ENCODE measurements at regions not wholly inside any gene's neighbourhood (a gene's known extent, or its start where the extent isn't known, plus 50 kb on each side); places are given as distances from the start of the nearest gene placed in this dataset.

DNA sequence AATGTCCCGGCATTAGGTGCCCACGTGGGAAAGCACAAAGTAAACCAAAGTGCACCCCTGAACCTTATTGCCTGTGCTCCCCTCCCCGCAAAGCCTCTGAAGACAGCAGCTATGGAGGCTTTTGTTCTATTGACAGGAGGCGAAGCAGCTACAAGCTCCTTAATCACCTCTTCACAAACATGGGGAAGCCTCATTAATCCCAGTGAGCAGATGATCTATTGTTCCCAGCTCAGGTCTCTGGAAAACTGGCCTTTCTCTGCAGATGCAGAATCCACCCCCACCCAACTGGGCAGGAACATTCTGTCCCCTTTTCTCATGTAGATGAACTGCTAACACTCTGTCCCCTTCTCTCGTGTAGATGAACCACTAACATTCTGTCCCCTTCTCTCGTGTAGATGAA, 190.5 kb upstream of the CSF3R start:
- FAIRE-seq: no peak

DNA sequence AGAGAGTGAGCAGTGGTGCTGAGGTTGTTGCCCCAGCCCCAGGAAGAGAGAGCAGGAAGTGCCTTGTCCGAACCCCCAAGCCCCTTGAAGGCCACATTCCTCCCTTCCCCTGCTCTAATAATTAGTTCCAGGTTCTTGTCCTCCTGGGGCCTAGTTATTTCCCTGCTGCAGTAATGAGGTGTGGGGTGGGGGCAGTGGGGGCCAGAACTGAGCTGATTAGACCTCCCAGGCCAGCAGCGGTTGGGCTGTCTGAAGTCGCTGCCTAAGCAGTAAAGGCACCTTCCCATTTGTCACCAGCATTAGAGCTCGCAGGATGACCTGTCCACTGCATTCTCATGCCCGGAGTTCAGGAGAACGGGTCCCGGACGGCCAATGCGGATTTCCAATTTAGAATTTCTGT, 186.5 kb upstream of the CSF3R start:
- FAIRE-seq: no peak

DNA sequence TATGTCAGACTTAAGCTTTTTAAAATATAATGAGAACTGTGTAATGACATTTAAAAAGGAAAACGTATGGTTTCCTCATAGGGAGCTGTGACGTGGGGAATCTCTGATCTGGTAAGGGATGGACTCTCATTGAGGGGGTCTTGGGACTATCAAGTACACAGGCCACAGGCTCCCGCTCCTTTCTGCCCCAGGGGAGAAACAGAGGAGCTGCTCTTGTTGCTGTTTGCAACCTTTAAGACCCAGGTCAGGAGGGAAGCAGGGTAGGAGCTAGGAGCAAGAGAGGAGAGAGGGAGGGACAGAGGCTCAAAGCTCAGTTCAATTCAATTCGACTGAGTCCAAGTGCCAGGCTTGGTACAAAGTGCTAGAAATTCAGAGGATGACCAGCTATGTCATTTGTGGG, 185.1 kb upstream of the CSF3R start:
- FAIRE-seq: no peak

DNA sequence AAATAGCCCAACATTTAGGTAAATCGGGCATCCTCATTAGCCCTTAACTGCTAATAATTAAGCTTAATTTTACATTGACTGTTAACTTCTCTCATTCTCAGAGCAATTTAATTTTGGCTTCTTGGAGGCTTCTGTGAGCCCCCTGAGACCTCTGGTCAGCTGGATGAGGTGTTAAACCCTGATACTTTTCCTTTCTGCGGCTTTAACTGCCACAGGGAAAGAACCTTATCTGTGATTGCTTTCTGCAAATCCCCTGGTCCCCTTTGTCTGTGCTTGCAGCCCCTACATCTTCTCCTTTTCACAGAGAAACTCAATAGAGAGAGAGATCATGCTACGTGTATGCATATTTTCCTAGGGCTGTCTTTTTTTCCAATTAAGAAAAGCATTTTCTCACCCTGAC, 184.5 kb upstream of the CSF3R start:
- no peak for FAIRE-seq

DNA sequence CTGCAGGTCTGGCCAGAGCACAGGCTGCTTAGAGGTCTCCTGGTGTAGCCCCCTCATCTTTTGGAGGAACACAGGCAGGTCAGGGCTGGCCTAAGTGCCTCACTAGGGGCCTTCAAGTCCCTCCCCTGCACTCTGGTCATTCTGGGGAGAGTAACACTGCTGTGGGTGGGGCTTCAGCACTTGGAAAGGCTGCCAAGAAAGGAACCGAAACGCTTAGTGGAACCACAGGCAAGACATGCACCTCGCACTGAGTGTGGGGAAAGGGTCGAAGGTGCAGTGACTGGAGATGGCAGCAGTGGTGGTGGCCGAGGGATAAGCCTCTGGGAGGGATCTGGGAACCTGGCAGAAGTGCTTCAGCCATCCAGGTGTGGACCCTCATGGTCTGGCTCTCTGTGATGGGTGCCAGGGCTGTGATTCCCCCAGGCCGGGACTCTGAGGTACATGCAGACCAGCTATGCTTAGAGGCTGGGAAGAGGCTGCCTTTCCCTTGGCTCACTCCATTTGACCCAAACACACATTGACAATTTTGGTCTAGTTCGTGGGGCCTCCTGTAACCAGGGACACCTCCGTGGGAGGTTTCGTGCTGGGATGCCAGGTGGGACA, 182.9 kb upstream of the CSF3R start:
- FAIRE-seq: no peak

DNA sequence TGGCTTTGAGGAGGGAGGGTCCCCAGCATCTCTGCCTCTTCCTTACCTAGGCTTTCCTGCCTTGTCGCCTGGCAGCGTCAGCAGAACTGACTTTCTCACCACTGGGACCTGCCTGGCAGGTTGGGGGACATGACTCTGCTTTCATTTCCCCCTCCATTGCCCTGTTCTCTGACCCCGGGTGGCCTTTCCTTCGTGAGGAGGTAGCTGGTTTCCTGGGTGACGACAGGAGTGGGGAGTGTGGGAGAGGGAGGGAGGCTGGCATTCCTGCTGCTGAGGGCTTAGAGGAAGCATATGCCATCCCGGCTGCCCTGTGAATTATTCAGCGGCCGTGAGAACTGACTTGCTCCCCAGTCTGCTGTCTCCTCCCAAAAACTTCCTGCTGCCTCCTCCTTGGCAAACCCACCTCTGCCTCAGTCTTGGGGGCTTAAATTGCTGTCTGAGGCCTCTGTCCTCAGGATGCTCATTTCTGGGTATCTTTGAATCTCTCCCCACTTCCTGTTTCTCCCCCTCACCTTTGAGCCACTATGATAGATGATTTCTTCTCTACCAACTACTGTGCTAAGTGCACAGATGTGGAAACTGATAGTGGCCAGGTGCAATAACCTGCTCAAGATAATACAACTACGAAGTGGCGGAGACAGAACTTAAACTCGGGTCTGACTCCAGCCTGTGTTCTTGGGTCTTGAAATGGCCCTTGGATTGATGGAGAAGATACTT, 182.0 kb upstream of the CSF3R start:
- FAIRE-seq: no peak

DNA sequence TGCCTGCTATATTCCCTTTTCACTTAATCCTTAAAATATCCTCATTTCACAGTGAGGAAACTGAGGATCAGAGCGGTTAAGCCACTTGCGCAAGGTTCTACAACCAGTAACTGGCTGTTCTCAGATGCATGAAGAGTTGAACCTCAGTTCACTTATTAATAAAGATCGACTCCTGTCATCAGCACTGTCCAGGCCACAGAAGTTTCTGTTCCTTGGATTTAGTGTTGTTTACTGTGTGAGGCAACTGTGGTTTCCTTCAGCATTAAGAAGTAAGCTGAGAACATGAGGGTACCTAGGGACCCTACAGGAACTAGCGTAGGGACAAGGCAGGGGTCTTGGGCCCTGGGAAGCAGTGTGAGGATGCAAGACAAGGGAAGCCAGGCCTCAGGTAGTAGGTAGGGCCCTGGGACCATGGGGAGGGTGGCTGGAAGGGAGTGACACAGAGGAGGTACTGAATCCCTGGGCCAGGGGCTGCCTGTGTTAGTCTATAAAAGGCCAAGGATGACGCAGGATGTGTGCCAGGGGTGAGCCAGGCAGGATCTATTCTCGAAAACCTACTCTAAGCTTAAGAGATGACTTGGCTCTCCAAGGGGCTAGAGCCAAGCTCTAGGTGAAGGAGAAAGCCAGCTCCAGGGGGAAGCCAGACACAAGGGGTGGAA, 181.2 kb upstream of the CSF3R start:
- FAIRE-seq: no peak

DNA sequence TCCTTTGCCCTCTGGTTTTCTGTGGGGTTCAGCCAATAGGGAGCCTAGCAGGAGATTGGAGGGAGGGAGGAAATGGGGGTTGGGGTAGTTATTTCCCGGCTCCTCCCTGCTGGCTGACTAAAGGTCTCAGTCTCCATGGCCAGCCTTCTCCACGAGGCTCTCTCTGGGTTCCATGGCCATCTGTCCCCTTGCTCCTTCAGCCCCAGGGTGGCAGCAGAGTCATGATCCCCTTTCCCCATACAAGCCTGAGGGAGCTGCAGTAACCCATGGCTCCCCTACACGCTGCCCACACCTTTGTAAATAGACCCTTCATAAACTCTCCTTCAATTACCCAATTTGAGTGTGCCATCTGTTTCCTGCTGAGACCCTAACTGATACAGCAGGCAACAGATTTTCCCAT, 176.1 kb upstream of the CSF3R start:
- no peak for FAIRE-seq

DNA sequence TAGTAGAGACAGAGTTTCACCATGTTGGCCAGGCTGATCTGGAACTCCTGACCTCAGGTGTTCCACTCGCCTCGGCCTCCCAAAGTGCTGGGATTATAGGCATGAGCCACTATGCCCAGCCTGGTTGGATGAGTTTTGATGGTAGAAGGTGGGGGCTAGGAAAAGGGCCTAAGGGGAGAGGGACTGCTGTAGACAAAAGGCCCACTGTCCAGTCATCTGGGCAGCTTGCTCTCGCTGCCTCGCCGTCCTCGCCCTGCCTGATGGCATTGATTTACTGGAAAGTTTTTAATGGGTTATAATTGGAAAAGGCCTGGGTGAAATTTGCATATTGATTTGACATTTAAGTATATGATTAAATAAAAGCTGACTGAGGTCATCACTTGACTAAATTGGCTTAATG, 175.1 kb upstream of the CSF3R start:
- FAIRE-seq: no peak

DNA sequence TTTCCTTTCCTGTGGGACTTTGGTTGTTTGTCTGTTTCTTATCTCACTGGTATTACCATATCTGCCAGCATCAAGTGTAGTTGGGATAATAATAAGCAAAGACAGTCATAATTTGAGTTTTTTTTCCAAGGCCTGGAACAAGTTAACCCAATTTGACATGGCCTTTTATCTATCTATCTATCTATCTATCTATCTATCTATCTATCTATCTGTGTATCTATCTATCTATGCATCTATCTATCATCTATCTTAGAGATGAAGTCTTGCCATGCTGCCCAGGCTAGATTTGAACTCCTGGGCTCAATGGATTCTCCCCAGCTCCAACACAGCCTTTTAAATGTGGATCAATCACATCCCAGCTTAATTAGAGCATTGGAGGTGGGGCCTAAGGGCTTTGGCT, 174.1 kb upstream of the CSF3R start:
- no peak for FAIRE-seq

DNA sequence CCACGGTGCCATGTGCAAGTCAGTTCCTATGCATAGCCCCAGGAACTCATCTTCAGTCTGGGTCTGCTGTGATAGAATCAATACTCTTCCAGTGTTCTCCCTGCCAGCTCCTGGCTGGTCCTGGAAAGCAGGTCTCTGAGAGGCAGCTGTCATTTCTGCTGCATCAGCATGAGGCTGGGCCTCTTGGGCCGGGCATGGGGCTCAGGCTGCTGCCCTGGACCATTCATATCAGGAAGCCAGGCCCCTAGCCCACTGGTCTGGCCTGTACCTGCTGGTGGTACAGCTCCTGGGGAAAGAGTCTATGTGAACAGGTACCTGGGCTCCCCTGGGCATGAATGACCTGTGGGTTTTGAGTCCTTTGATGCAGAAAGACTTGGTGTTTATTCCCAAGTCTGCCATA, 173.6 kb upstream of the CSF3R start:
- no peak for FAIRE-seq

DNA sequence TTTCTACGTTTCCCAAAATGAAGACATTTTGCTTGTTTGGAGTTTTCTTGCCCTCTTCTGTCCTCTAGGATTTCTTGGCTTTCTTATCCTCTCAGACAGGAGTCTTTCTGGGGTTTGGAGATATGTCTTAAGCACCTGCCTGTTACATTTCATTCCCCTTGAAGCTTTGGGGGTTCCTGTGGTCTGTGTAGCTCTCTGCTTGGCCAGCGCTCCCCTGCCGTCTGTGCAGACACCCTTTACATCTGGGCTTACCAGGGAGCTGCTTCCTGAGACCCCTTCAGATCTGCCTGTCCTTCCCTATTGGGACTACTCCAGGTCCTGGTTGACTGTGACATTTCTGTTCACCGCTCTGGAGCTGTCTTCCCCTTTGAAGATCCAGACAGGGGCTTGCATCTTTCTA, 171.9 kb upstream of the CSF3R start:
- FAIRE-seq: no peak

DNA sequence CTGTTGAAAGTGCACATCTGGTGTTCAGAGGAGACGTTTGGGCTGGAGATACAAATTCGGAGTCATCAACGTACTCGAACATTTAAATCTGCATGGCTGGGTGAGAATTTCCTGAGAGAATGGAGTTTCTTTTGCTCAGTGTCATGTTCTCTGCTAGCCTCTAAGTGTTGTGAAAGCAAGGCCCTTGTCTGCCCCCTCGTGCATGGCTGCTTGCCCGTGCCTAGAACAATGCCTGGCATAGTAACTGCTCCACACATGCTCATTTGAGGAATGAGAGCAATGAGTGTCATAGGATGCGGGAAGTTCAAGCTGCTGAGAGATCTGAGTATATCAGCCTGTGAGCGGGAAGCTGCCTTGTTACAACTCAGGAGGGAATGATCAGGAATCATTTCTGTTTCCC, 171.1 kb upstream of the CSF3R start:
- no peak for FAIRE-seq

DNA sequence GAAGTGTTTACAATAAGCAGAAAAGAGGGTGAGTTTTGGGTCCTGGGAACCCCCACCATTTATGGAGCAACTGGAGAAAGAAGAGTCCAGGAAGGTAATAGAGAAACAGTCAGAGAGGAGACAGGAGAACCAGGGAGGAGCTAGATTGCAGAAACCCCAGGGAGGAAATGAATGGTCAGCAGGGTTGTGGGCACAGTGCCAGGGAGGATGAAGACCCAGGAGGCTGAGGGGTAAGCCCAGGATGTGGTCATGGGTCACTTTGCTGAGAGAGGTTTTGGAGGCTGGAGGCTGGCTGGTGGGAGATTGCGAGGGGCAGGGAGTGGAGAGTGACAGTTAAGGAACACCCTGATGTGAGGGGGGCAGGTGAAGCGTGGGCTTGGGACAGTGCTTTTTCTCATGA, 169.9 kb upstream of the CSF3R start:
- FAIRE-seq: no peak

DNA sequence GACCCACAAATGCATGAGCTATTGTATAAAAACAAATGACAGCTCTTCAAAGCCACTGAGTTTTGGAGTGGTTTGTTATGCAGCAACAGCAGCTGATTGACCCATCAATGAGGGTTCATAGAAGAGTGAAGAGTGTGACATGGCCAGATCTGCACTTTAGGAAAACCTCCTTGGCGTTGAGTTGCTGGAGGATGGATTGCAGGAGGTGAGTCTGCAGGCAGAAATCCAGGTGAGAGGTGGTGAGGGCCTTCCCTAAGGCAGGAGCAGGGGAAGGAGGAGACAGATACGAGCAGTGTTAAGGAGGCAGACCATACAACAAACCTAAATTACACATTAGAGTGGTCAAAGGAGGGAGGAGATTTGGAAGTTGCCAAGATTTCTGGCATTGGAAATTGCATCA, 169.3 kb upstream of the CSF3R start:
- FAIRE-seq: no peak

DNA sequence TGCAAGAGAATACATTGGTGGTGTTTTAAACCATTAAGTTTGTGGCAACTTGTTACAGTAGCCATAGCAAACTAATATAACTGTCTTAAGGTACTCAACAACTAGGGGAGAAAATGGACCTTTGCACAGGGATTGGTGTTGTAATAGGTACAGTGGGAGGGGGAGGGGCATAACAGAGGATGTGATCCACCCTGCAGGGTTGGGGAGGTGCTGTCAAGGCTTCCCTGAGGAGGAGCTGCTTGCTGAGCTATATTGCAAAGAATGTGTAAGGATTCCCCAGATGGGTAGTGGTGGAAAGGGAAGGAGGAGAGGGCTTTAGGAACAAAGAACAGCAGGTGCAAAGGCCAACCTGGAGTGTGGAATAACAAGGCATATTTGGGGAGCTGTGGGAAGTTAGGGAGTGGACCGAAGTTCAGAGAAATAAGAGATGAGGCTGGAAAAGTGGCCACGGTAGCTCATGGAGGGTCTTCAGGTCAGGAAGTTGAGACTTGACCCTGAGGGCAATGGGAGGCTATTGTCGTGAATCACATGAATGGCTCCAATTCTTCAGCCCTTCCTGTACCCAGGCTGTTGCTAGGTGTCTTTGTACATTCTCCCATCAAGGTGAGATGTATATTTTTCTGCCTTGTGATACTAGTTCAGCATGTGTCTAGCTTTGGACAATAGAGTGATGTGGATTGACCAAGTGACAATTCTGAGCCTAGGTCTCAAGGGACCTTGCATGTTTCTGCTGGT, 168.6 kb upstream of the CSF3R start:
- no peak for FAIRE-seq

DNA sequence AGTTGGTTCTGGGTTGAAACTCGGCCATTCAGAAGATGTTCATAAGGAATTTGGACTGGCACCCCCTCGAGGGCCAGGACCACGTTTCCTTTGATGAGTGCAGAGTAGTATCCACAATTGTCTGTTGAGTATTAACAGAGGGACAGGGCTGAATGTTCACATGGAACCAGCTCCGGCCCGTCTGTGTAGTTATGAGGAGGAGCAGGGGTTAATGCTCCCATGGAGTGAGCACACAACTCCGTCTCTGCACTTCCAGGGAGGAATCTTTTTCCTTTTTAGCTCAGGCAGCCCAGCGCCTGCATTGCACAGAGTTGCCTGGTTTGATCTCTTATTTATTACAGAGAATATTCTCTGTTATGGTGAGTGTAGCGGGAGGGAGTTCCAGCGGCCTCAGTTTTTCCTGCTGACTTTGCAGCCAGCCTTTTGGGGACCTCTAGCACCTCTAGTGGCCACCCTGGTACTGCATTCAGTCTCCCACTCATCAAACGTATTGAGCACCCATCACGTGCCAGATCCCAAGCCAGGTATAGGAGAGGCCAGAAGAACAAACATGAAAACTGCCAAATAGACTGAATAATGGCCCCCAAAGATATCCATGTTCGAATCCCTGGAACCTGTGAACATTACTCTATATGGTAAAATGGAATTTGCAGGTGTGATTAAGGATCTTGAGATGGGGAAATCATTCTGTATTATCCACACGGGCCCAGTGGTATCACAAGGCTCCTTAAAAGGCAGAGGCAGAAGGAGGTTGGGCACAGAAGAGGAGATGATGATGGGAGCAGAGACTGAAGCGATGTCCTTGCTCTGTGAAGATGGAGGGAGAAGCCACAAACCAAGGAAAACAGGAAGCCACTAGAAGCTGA, 167.7 kb upstream of the CSF3R start:
- FAIRE-seq: no peak

DNA sequence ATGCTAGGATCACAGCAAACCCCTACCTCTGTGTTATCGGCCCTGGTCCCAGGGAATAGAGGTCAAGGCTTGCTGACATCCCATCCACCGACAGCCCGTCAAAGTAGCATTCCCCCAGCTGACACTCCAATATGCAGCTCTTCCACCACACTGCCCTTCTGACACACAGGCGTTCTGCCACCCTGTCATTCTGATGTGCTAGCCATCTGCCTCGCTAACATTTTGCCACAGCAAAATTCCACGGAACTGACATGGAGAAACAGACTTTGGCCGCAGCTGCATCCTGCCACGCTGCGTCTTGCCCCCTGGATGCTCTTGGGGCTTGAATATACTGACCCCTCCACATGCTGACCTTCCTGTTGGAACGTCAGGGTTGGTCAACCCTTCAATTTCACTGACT, 163.2 kb upstream of the CSF3R start:
- no peak for FAIRE-seq

DNA sequence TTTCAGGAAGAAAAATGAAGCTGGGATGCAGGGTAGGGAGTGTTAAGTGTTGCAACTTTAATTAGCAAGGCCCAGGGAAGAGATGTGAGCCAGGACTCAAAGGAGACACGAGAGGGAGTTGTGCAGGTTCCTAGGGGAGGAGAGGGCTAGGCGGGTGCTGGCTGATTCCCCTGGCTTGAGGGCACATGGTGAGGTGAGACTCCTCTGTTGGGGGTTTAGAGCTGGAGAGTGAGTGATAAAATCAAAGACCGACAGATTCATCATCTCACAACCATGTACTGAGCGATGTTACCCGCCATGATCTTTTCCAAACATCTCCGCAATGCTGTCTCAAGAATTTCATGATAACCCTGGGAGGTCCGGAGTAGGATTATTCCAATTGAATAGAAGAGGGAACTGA, 161.8 kb upstream of the CSF3R start:
- no peak for FAIRE-seq

DNA sequence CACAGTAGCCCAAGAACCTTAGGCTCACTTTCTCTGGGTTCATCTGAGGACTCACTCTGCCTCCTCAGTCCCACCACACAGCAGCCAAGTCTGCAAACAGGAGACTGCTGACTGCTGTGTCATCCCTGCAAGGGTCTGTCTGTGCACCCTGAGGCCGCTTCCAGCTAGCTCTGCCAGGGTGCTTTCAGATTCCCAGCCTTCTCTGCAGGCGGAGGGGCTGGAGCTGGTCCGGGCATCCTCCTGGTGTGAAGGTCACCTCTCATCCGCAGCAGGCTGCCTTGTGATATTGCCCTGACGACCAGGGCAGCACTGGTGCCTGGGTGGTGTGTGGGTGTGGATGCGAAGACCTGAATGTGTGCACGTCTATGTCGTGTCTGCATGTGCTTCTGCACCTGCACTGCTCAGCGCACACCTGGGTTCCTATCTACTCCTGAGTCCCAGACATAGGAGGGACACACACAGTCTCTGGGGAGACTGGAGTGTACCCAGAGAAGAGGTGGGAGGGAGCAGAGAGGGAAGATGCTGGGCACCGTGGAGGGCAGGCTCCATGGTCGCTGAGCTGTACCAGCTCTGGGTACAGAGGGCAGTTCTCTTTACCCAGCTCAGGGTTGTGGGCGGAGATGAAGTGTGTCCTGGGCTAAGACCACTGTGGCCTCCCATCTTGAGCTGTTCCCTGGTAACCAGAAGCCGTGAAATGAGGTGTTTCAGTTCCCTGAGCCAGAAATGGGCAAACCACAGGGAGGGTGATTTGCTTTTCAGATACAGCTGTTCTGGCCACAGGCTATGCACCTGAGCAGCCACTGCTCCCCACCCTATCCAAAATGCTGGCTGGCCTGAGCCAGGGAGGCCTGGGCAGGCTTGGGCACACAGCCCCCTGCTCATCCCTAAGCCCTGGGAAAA, 160.9 kb upstream of the CSF3R start:
- no peak for FAIRE-seq

DNA sequence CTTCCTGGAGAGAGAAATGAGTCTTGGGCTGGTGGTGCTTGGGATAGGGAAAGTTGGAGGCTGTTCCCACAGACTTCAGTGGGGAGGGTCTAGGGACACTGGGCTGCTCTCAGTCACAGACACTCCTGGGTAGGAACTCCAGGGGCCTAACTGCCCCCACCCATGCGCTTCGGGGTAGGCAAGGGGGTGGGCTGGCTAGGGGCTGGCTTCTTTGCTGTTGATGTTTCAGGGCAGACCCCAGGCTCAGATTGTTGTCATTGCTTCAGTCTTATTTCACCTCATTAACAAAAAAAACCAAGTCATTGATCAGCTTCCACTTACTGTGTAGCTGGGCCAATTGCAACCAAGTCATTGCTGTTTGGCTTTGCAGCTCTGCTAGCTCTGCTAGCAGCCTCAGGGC, 160.1 kb upstream of the CSF3R start:
- FAIRE-seq: no peak

DNA sequence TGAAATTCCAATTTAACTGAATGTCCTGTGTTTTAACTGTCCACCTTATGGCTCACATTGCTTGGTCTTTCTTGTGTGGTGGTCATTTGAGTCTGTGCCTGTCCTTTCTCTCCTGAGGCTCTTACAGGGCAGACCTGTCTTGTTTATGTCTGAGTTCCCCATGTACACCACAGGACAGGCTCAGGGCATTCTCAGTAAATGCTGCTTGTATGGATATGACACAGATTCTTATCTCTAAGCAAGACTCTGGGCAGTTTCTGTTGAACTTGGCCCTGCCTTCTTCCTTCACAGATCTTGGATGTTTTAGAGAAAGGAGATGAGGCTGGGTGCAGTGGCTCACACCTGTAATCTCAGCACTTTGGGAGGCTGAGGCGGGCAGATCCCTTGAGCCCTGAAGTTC, 159.1 kb upstream of the CSF3R start:
- no peak for FAIRE-seq
